Daoy (cell line): ENCODE measurements at regions not wholly inside any gene's neighbourhood (a gene's known extent, or its start where the extent isn't known, plus 50 kb on each side); places are given as distances from the start of the nearest gene placed in this dataset.

Source experiments
- DNase-seq: peaks from one replicate; pipeline ENCODE4 v3.0.0-alpha.2; 2015; ENCODE audit warnings: low read depth

- DNase-seq = no peak
Observed at GRCh38 chr3:168585544-168585943, 489.8 kb upstream of the GOLIM4 start.

- peak; percentile 44 for DNase-seq
Observed at GRCh38 chr3:168583977-168584376, 488.3 kb upstream of the GOLIM4 start.

- no peak for DNase-seq
Observed at GRCh38 chr3:168582503-168582902, 486.8 kb upstream of the GOLIM4 start.

DNA sequence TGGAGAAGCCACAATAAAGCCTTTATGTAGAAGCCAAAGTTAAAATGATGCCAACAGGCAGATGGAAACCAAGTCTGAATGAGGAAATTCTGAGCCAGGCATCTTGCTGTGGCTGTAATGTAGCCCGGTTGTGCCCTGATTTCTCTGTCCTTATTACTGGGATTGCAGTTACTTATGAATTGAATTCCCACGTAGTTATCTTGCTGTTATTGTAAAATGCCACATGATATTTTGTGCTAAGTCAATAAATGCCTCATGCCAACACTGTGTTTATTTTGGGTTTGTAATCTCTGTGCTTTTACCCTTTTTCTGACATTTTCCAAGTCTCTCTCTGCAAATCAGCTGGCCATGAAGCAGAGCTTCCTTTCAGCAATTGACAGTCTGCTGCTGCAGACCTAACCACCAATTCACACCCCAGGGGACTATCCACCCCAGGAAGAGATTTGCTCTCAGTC is 486.1 kb upstream of the GOLIM4 start:
- DNase-seq = no peak

DNA sequence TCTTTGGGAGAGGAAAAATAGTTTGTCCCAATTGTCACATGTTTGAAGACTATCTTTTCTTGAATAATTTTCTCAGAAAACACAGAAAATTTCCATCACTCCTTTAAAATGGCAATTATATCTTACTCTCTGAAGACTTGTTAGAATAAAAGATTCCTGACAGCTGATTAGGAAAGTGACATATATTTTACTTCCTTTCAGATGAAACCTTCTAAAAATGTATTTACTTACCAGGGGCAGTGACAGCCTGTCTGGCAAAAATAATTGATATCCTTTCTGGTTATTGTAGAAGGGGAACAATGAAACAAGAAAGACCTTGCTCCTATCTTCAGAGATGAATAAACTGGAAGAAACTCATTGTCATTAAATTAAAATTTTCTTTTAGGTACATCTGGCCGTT is 483.3 kb upstream of the GOLIM4 start:
- DNase-seq = no peak

GRCh38 chr3:168575750-168576149 is 480.0 kb upstream of the GOLIM4 start:
- DNase-seq = no peak

DNA sequence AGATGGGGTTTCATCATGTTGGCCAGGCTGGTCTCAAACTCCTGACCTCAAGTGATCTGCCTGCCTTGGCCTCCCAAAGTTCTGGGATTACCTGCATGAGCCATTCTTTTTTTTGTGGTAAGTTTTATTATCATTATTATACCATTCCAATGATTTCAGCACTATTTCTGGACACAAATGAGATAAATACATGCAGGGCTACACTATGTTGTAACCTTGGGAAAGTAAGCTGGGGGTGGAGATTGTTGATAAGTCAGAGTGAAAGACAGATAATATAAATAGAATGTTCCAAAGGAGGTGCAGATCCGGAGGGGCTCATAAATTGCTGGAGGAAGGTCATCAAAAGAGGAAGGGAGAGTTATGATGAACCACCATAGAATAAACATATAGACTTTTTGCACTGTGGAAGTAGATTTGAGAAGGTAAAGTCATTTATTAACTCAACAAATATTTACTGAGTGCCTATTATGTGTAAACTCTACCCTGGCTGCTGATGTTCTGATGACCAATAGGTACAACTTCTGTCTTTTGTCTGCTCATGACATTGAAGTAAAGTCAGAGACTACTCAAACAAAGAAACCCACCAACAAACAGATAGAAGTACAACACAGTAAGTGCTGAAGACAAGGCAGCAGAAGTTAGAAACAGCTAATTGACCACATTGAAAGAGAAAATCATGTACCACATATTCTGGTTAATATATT is 478.9 kb upstream of the GOLIM4 start:
- DNase-seq = no peak

- DNase-seq = no peak
Observed at GRCh38 chr3:168570404-168571155, 474.9 kb upstream of the GOLIM4 start.

GRCh38 chr3:168558728-168559411 is 463.1 kb upstream of the GOLIM4 start:
- no peak for DNase-seq

- DNase-seq = no peak
Observed at GRCh38 chr3:168552251-168552650, 456.5 kb upstream of the GOLIM4 start.

DNA sequence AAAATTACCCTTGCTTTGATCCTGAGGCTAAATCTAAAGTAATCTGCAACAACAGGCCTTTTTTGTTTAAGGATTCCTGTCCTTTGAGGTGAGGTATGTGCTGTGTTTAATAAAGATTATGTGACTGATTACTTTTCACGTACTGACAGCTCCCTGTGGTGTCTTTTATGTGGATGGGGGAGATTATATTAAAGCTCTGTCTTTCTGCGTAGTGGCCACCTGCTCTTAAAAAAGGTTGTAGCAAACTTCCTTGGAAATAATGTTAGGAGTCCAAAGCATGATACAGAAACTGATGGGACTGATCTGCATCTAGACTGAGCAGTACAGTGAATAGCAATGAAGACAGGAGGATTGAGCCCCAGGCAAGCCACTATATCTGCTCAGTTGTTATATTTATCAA is 453.0 kb upstream of the GOLIM4 start:
- DNase-seq = no peak

- no peak for DNase-seq
Observed at GRCh38 chr3:168546707-168547106, 451.0 kb upstream of the GOLIM4 start.

- DNase-seq = peak; percentile 4
Observed at GRCh38 chr3:168545591-168545990, 449.9 kb upstream of the GOLIM4 start.

- DNase-seq = no peak
Observed at GRCh38 chr3:168544097-168544957, 448.6 kb upstream of the GOLIM4 start.

DNA sequence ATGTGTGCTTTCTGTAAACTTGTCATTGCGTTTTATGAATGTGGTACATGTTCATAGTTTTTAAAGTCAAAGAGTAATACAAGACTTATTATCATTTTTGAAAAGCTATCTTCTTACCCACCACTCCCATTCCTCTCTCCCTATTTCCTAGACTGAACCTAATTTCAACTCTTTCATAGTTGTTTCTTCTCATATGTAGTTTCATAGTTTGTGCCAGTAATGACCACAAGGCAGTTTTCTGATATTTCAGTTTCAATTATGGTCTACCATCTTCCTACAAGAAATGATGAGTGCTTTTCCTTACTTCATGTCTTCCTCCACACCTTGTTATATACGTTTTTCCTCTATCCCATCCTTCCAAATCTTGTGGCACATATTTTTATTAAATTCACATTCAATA is 445.0 kb upstream of the GOLIM4 start:
- no peak for DNase-seq

GRCh38 chr3:168539909-168540308 is 444.2 kb upstream of the GOLIM4 start:
- no peak for DNase-seq

- peak; percentile 7 for DNase-seq
Observed at GRCh38 chr3:168534761-168535160, 439.0 kb upstream of the GOLIM4 start.

GRCh38 chr3:168533600-168533999 is 437.9 kb upstream of the GOLIM4 start:
- no peak for DNase-seq

GRCh38 chr3:168532135-168532534 is 436.4 kb upstream of the GOLIM4 start:
- no peak for DNase-seq

GRCh38 chr3:168531116-168531515 is 435.4 kb upstream of the GOLIM4 start:
- no peak for DNase-seq

DNA sequence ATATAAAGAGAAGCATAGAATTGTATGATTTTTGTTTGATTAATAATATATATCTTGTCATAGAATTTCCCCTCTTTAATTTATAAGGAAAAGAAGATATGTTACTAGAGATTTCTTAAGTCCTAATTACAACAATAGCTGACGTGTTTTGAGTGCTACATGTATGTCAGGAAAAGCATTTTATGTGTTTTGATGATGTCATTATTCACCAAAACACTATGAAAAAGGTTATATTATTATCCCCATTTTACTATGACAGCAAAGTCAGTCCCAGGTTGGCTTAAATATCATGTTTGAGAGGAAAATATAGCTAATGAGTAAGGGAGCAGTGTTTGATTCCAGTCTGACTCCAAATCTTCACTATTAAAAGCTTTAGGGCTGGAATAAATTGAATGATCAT is 428.4 kb upstream of the GOLIM4 start:
- no peak for DNase-seq
